Breast epithelium (tissue), 4 donors: ENCODE measurements at regions not wholly inside any gene's neighbourhood (a gene's known extent, or its start where the extent isn't known, plus 50 kb on each side); places are given as distances from the start of the nearest gene placed in this dataset.

ENCODE experiments used
- DNase-seq, 2 donors: peaks; one replicate each; pipeline ENCODE4 v3.0.0-alpha.2; 2019; ENCODE audit warnings: low spot score in 2 of 2
- H3K27ac ChIP-seq, 2 donors: fragments of 200-600 bp; sonication (generic) in 1 of 2; one replicate each; pipeline ENCODE4 v1.5.1; 2016 to 2019; ENCODE audit warnings: mild to moderate bottlenecking in 1 of 2
- H3K27me3 ChIP-seq, 2 donors: fragments of 200-600 bp; sonication (generic) in 1 of 2; one replicate each; pipeline versions ENCODE4 v1.5.1 to v1.6.0; 2017 to 2019; ENCODE audit warnings: control low read depth in 1 of 2, mild to moderate bottlenecking in 1 of 2
- H3K36me3 ChIP-seq: fragments of 200-600 bp; one replicate; pipeline ENCODE4 v1.5.1; 2019
- H3K4me1 ChIP-seq, 2 donors: fragments of 200-600 bp; sonication (generic); one replicate each; pipeline ENCODE4 v1.5.1; 2016 to 2019; ENCODE audit warnings: control low read depth in 1 of 2
- H3K4me3 ChIP-seq, 3 donors: fragments of 200-600 bp; sonication (generic); 1 replicate in 2 of 3; 2 replicates in 1 of 3; pipeline ENCODE4 v1.5.1; 2016 to 2019; ENCODE audit warnings: mild to moderate bottlenecking in 3 of 3, moderate library complexity in 2 of 3
- H3K9me3 ChIP-seq, 2 donors: fragments of 200-600 bp; sonication (generic) in 1 of 2; one replicate each; pipeline ENCODE4 v1.5.1; 2016 to 2019; ENCODE audit warnings: control low read depth in 1 of 2
- CTCF ChIP-seq, 3 donors: fragments of 450-650 bp; IDR thresholded peaks; one replicate each; pipeline ENCODE4 v1.5.1; 2016 to 2017; ENCODE audit warnings: antibody characterized with exemption in 3 of 3, mild to moderate bottlenecking in 3 of 3, moderate library complexity in 3 of 3
- POLR2A ChIP-seq: fragments of 450-650 bp; IDR thresholded peaks from one replicate; pipeline ENCODE4 v1.6.1; 2016; ENCODE audit warnings: antibody characterized with exemption, mild to moderate bottlenecking, moderate library complexity
- POLR2AphosphoS5 ChIP-seq, 3 donors: sonication (generic); formaldehyde crosslinking; IDR thresholded peaks; one replicate each; pipeline ENCODE4 v1.6.1; 2017; ENCODE audit warnings: antibody characterized with exemption in 3 of 3
- intact Hi-C: fragments of 100-400 bp; cut with DNase I; formaldehyde crosslinking; loops from one replicate; pipeline ENCODE4 v1.15.1; 2023; ENCODE audit warnings: low total_unique reads

DNA sequence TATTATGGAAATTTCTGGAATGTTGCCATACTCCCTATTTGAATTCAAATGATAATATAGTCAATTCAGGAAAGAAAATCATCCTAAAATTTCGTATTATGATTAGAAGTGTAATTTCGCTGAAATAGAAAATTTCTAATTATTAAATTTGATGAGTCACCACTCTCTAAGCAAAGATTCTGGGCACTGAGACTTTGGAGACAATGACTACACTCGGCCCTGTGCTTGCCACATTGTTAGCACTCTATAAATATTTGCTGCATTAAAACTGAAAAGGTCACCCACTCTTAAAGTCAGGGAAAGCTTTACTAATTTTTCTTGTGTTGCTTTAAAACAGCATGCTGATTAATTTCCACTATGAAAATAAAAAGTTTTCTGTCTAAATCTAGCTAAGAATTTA is 240.3 kb downstream of the TLE4 start:
- Histone ChIP-seq H3K4me3 (no peak overlapping the region), H3K27me3 (no peaks in the 10 kb centered on the region), H3K4me1 (no peaks in the 10 kb centered on the region), H3K9me3 (no peaks in the 10 kb centered on the region), H3K27ac (no peak overlapping the region), H3K36me3 (no peaks in the 10 kb centered on the region)
- DNase-seq, result no peak
- intact Hi-C loops, result no loop called here
- TF ChIP-seq POLR2AphosphoS5 (IDR thresholded peaks at IDR 0.05) (no peak), CTCF (IDR thresholded peaks at IDR 0.05) (no peak), POLR2A (no peak)

GRCh38 chr9:79809931-79810330 is 238.2 kb downstream of the TLE4 start:
- H3K4me1 ChIP-seq, result no peaks in the 10 kb centered on the region
- H3K27me3 ChIP-seq, result no peaks in the 10 kb centered on the region
- DNase-seq, result no peak
- H3K9me3 ChIP-seq, result no peaks in the 10 kb centered on the region
- no peaks in the 10 kb centered on the region for H3K36me3 ChIP-seq
- intact Hi-C loops, result no loop called here
- no peak overlapping the region for H3K27ac ChIP-seq
- TF ChIP-seq POLR2A (no peak), POLR2AphosphoS5 (IDR thresholded peaks at IDR 0.05) (no peak), CTCF (IDR thresholded peaks at IDR 0.05) (no peak)
- H3K4me3 ChIP-seq, result no peak overlapping the region

GRCh38 chr9:79809316-79809876 is 237.6 kb downstream of the TLE4 start:
- TF ChIP-seq POLR2A (no peak), POLR2AphosphoS5 (IDR thresholded peaks at IDR 0.05) (no peak), CTCF (IDR thresholded peaks at IDR 0.05) (no peak)
- H3K4me3 ChIP-seq, result no peak overlapping the region
- no peaks in the 10 kb centered on the region for H3K9me3 ChIP-seq
- intact Hi-C loops, result no loop called here
- H3K36me3 ChIP-seq, result no peaks in the 10 kb centered on the region
- H3K27me3 ChIP-seq, result no peaks in the 10 kb centered on the region
- H3K27ac ChIP-seq, result no peak overlapping the region
- no peaks in the 10 kb centered on the region for H3K4me1 ChIP-seq
- no peak for DNase-seq

- Histone ChIP-seq H3K27ac (no peak overlapping the region), H3K27me3 (no peaks in the 10 kb centered on the region), H3K4me1 (no peaks in the 10 kb centered on the region), H3K36me3 (no peaks in the 10 kb centered on the region), H3K9me3 (no peaks in the 10 kb centered on the region), H3K4me3 (no peak overlapping the region)
- no peak for DNase-seq
- TF ChIP-seq CTCF (IDR thresholded peaks at IDR 0.05) (no peak), POLR2A (no peak), POLR2AphosphoS5 (IDR thresholded peaks at IDR 0.05) (no peak)
- intact Hi-C loops, result no loop called here
Measured at GRCh38 chr9:79807971-79808370, 236.2 kb downstream of the TLE4 start.

DNA sequence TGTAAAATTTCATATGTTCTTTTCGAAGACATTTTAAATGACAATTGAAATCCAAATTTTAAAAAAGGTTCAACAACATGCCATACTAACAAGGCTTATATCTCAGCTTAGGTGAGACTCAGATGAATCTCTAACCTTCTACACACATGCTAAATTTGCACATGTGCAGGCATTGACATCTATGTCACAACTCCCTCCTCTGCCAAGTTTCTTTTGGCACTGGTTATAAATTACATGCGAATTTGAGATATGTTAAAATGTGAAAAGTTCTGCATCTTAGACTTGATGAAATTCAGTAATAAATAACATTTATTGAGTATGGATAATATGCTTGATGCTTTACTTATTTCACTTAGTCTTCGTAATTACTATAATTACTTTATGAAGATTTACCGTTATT is 234.3 kb downstream of the TLE4 start:
- Histone ChIP-seq H3K4me1 (no peaks in the 10 kb centered on the region), H3K36me3 (no peaks in the 10 kb centered on the region), H3K27ac (no peak overlapping the region), H3K4me3 (no peak overlapping the region), H3K27me3 (no peaks in the 10 kb centered on the region), H3K9me3 (no peaks in the 10 kb centered on the region)
- no peak for DNase-seq
- no peak for TF ChIP-seq POLR2AphosphoS5 (IDR thresholded peaks at IDR 0.05)
- intact Hi-C loops, result no loop called here

- DNase-seq, result no peak
- intact Hi-C loops, result no loop called here
- Histone ChIP-seq H3K27me3 (no peaks in the 10 kb centered on the region), H3K4me1 (no peaks in the 10 kb centered on the region), H3K9me3 (no peaks in the 10 kb centered on the region), H3K4me3 (no peak overlapping the region), H3K27ac (no peak overlapping the region), H3K36me3 (no peaks in the 10 kb centered on the region)
- TF ChIP-seq CTCF (IDR thresholded peaks at IDR 0.05), result no peak
- TF ChIP-seq POLR2A, result no peak
- TF ChIP-seq POLR2AphosphoS5 (IDR thresholded peaks at IDR 0.05), result no peak
Measured at GRCh38 chr9:79801459-79801858, 229.7 kb downstream of the TLE4 start.
